GM12874 (cell line): ENCODE measurements at regions not wholly inside any gene's neighbourhood (a gene's known extent, or its start where the extent isn't known, plus 50 kb on each side); places are given as distances from the start of the nearest gene placed in this dataset.

Source experiments
- TF ChIP-seq, protein P1 (sequence below): IDR thresholded peaks from 2 replicates; pipeline ENCODE4 v1.5.1; 2011; ENCODE audit warnings: low read depth, mild to moderate bottlenecking, control low read depth, low read length, moderate library complexity; ENCODE audit not compliant: insufficient read depth

DNA sequence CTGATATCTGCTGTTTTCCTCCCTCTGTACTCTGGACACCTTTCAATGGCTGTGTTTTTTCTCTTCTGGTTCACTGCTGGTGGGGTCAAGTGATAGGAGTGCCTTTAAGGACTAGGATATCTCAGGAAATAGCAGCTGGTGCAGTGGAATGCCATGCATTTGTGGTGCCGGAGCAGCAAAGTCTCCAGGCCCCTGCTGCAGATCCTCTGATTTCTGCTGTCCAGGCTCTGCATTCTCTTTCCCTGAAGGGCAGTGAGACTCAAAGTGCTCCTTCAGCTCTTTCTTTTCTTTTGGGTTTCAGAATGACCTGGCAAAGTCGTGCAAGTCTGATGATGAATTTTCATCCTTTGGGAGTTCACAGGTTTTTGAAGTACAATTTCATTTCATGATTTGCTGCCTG, 774.3 kb downstream of the FAM181B start:
- TF ChIP-seq, protein P1, sequence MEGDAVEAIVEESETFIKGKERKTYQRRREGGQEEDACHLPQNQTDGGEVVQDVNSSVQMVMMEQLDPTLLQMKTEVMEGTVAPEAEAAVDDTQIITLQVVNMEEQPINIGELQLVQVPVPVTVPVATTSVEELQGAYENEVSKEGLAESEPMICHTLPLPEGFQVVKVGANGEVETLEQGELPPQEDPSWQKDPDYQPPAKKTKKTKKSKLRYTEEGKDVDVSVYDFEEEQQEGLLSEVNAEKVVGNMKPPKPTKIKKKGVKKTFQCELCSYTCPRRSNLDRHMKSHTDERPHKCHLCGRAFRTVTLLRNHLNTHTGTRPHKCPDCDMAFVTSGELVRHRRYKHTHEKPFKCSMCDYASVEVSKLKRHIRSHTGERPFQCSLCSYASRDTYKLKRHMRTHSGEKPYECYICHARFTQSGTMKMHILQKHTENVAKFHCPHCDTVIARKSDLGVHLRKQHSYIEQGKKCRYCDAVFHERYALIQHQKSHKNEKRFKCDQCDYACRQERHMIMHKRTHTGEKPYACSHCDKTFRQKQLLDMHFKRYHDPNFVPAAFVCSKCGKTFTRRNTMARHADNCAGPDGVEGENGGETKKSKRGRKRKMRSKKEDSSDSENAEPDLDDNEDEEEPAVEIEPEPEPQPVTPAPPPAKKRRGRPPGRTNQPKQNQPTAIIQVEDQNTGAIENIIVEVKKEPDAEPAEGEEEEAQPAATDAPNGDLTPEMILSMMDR = no peak

DNA sequence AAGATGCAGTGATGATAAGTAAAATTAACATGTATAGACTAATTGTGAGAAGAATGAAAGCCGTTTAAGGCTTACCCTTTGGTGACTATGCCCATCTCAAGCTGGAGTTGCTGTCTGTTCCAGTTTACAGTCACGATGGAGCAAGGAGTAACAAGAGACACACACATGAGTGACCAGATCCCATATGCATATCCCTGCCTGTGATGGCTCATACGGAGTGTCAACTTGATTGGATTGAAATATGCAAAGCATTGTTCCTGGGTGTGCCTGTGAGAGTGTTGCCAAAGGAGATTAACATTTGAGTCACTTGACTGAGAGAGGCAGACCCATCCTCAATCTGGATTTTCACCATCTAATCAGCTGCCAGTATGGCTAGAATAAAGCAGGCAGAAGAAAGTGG, 786.8 kb downstream of the FAM181B start:
- TF ChIP-seq, protein P1 = no peak

DNA sequence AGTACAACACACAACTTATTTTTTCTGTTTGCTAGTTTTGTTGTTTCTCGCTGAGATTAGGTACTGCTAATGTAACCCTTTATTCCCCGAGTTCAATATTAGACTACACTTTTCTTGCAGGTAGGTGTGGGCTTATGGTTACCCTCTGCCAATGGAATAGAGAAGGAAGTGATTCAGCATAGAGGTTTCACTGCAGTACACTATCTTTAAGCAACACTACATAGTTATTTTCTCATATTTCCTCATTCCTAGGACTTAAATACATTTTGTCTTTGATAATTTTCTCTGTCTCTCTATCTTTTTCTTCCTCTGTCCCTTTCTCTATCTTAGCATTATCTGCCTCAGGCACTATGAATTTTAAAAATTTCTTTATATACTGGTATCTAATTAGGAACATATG, 791.0 kb downstream of the FAM181B start:
- TF ChIP-seq, protein P1 = no peak

DNA sequence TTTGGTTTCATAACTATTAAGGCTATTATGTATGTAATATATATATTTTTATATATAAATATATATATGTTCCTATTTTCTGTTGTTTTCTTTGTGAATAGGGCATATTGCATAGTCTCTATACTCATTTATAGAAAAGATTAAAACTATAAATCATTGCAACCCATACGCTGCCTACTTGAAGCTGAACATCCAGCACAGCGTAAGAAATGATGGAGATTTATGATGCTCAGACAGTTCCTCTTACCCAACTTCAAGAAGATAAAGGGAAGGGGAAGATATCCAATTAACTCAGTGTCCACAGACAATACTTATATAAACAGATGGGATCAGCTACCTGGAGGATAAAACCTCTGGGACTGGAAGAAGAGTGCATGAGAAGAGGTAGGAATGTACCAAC, 791.7 kb downstream of the FAM181B start:
- TF ChIP-seq, protein P1 = no peak

DNA sequence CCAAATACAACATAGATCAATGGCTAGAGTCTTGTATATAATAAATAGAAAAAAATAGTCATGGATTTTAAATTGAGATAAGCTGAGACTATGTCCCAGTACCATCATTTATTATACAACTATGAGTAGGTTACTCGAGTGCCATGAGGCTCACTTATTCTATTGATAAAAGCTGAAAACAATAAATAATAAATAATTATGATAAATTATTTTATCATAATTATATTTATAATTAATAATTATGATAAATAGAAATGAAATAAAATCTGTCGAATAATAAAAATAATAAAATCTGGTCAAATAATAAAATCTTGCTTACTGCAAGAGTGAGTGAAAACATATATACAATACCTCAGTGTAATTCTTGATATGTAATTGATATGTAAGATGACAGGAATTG, 801.4 kb downstream of the FAM181B start:
- TF ChIP-seq, protein P1 = no peak

DNA sequence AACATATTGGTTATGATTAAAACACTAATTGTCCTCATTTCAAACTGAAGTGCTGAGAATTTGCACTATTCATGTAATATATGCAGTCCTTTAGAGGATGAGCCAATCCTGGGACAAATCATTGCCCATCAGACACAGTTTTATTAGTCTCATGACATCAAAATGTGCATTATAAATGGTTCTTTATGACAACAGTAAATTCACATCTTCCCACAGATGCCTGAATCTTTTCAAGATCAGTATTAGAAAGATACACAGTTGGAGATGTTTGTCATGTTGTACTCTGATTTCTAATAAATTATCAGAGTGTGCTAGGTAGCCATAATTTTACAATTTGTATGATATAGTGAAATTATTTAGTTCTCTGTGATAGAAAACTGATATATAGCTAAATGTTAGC, 813.5 kb downstream of the FAM181B start:
- TF ChIP-seq, protein P1 = no peak

DNA sequence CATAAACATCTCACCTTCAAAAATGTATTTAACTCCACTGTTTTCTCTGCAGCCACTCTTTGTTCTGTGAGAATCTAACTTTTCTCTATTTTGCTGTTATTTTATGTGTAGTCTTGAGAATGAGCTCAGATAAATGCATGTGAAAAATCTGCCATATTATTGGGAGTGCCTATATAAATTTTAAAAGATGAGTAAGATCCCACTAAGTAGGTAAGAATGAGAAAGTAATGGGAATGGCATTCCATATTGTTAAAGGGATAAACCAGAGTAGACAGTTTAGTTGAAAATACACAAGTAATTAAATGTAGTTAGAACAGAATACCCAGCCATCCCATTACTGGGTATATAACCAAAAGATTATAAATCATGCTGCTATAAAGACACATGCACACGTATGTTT, 817.2 kb downstream of the FAM181B start:
- TF ChIP-seq, protein P1 = no peak

DNA sequence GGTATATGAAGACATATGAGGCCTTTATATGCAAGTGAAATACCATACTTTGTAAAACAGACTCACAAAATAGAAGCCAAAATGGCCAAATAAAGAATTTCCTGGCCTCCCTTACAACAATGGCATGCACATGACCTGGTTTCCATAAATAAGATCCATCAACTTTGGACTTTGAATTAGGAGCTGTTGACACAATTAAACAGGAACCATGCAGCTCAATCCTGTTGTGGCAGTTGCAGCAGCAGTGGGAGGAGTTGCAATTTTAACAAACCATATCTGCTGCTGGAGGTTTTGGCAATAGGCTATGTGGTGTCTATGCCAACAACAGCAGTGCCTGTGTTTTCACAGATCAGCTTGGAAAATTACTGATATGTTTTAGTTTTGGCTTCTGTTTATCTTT, 818.6 kb downstream of the FAM181B start:
- TF ChIP-seq, protein P1 = no peak
